GM12878 (cell line): ENCODE measurements at regions not wholly inside any gene's neighbourhood (a gene's known extent, or its start where the extent isn't known, plus 50 kb on each side); places are given as distances from the start of the nearest gene placed in this dataset.
A peak's percentile ranks its signal among the peaks of the same experiment; 100 is the strongest.

ENCODE experiments used
- ATAC-seq: fragments of 200-7000 bp; cut with Tn5 transposase; 3 replicates; pipeline ENCODE4 v1.9.1; 2020; ENCODE audit warnings: mild to moderate bottlenecking, moderate library complexity
- BruUV-seq: library from RNA; stranded (reverse); fragments of 400-500 nt; replicated peaks from 2 replicates; lab custom pipeline; 2021; lab: Mats Ljungman, UMichigan
- CTCF ChIA-PET: fragments of 300-600 bp; sonication (Branson Sonifier 250); formaldehyde crosslinking; extraction: SDS; loops from one replicate; lab custom pipeline; 2021; ENCODE audit warnings: inconsistent platforms; lab: Yijun Ruan, JAX
- POLR2A ChIA-PET: fragments of 350-600 bp; formaldehyde crosslinking; extraction: SDS; loops from one replicate; lab custom pipeline; 2021; ENCODE audit warnings: inconsistent platforms; lab: Charles Lee
- RAD21 ChIA-PET: fragments of 300-600 bp; sonication (Branson Sonifier 250); formaldehyde crosslinking; loops from one replicate; lab custom pipeline; 2023; ENCODE audit warnings: antibody characterized with exemption; ENCODE audit not compliant: unreplicated experiment; lab: Charles Lee
- SMC1A ChIA-PET: fragments of 300-600 bp; sonication (Branson Sonifier 250); formaldehyde crosslinking; loops from one replicate; lab custom pipeline; 2023; ENCODE audit not compliant: unreplicated experiment, uncharacterized antibody; lab: Charles Lee
- DNase-seq: peaks from one replicate; pipeline ENCODE4 v3.0.0-alpha.2; 2011; ENCODE audit warnings: low read depth, low spot score
- FAIRE-seq: peaks from 3 replicates; lab custom pipeline; 2011; peaks lifted over from hg19 to GRCh38; lab: Jason Lieb, UNC
- H2AFZ ChIP-seq: 2 replicates; pipeline ENCODE4 v1.6.0; 2011; ENCODE audit warnings: low read depth, low read length, control low read depth; ENCODE audit not compliant: control insufficient read depth
- H3K27ac ChIP-seq: 2 replicates; pipeline ENCODE4 v1.5.1; 2011; ENCODE audit warnings: control low read depth; ENCODE audit not compliant: control insufficient read depth, insufficient read depth
- H3K27me3 ChIP-seq, 2 experiments: replicated peaks in 1 of 2; 2 replicates each; pipeline versions ENCODE4 v1.6.0 to v1.6.1; 2011; ENCODE audit warnings: low read length in 1 of 2; ENCODE audit not compliant: control insufficient read depth in 2 of 2, insufficient read depth in 2 of 2
- H3K36me3 ChIP-seq, 2 experiments: 2 replicates each; pipeline ENCODE4 v1.5.1; 2011; ENCODE audit warnings: low read length in 1 of 2; ENCODE audit not compliant: control insufficient read depth in 2 of 2, insufficient read depth in 2 of 2
- H3K4me1 ChIP-seq: 2 replicates; pipeline ENCODE4 v1.6.1; 2011; ENCODE audit warnings: mild to moderate bottlenecking, low read length, moderate library complexity, mixed read lengths; ENCODE audit not compliant: control insufficient read depth, insufficient read depth
- H3K4me2 ChIP-seq: 2 replicates; pipeline ENCODE4 v1.6.0; 2011; ENCODE audit warnings: control low read depth; ENCODE audit not compliant: control insufficient read depth, insufficient read depth
- H3K4me3 ChIP-seq: fragments of 200-600 bp; sonication (generic); 2 replicates; pipeline ENCODE4 v1.5.1; 2016
- H3K79me2 ChIP-seq: 2 replicates; pipeline ENCODE4 v1.6.0; 2011; ENCODE audit warnings: low read length; ENCODE audit not compliant: control insufficient read depth, insufficient read depth
- H3K9ac ChIP-seq: 2 replicates; pipeline ENCODE4 v1.8.0; 2011; ENCODE audit warnings: low read length, control low read depth, mixed read lengths; ENCODE audit not compliant: control insufficient read depth, insufficient read depth
- H3K9me3 ChIP-seq: replicated peaks from 3 replicates; pipeline ENCODE4 v1.5.1; 2011; ENCODE audit warnings: mild to moderate bottlenecking, low read length; ENCODE audit not compliant: control insufficient read depth, insufficient read depth
- H4K20me1 ChIP-seq: 2 replicates; pipeline ENCODE4 v1.6.0; 2011; ENCODE audit not compliant: control insufficient read depth, insufficient read depth
- DPF2 ChIP-seq: fragments of 450-650 bp; IDR thresholded peaks from 2 replicates; pipeline ENCODE4 v1.6.1; 2017; ENCODE audit warnings: mild to moderate bottlenecking
- E4F1 ChIP-seq: fragments of 450-650 bp; IDR thresholded peaks from 2 replicates; pipeline ENCODE4 v1.6.1; 2018; ENCODE audit warnings: borderline replicate concordance, mild to moderate bottlenecking; ENCODE audit not compliant: partially characterized antibody
- EED ChIP-seq: sonication (generic); IDR thresholded peaks from 2 replicates; pipeline ENCODE4 v1.6.1; 2016; ENCODE audit warnings: antibody characterized with exemption, low read depth
- EP300 ChIP-seq, 2 experiments: fragments of 150-350 bp in 1 of 2; IDR thresholded peaks; 2 replicates each; pipeline ENCODE4 v1.6.1; 2011 to 2012; ENCODE audit warnings: low read depth in 2 of 2, low read length in 2 of 2, borderline replicate concordance in 1 of 2, improper control_type of control experiment in 1 of 2, inconsistent platforms in 1 of 2; ENCODE audit not compliant: control insufficient read depth in 1 of 2
- GABPA ChIP-seq: IDR thresholded peaks from 2 replicates; pipeline ENCODE4 v1.6.1; 2014; ENCODE audit warnings: antibody characterized with exemption, low read depth, mild to moderate bottlenecking, inconsistent platforms
- IKZF2 ChIP-seq, 2 experiments: fragments of 450-650 bp; IDR thresholded peaks; 2 replicates each; pipeline ENCODE4 v1.6.1; 2017; ENCODE audit warnings: mild to moderate bottlenecking in 2 of 2, moderate library complexity in 2 of 2
- IRF4 ChIP-seq: IDR thresholded peaks from 2 replicates; pipeline ENCODE4 v1.6.1; 2011; ENCODE audit warnings: low read depth, low read length
- LARP7 ChIP-seq: fragments of 450-650 bp; IDR thresholded peaks from 2 replicates; pipeline ENCODE4 v1.6.1; 2017; ENCODE audit warnings: mild to moderate bottlenecking
- NBN ChIP-seq: fragments of 450-650 bp; IDR thresholded peaks from 2 replicates; pipeline ENCODE4 v1.6.1; 2016
- NR2C1 ChIP-seq: fragments of 450-650 bp; IDR thresholded peaks from 2 replicates; pipeline ENCODE4 v1.6.1; 2017; ENCODE audit warnings: antibody characterized with exemption, mild to moderate bottlenecking, moderate library complexity
- POLR2AphosphoS2 ChIP-seq: IDR thresholded peaks from 2 replicates; pipeline ENCODE4 v1.6.1; 2011; ENCODE audit warnings: low read depth, mild to moderate bottlenecking, low read length, improper control_type of control experiment, moderate library complexity
- POU2F2 ChIP-seq: IDR thresholded peaks from 3 replicates; pipeline ENCODE4 v1.6.1; 2011; ENCODE audit warnings: low read depth, mild to moderate bottlenecking, low read length, borderline replicate concordance
- RELA ChIP-seq: fragments of 450-650 bp; IDR thresholded peaks from 2 replicates; pipeline ENCODE4 v1.8.0; 2014; ENCODE audit warnings: borderline replicate concordance; ENCODE audit not compliant: partially characterized antibody
- SMC3 ChIP-seq: IDR thresholded peaks from 2 replicates; pipeline ENCODE4 v1.6.1; 2011; ENCODE audit warnings: low read length, improper control_type of control experiment, borderline replicate concordance
- SPI1 ChIP-seq: IDR thresholded peaks from 2 replicates; pipeline ENCODE4 v1.6.1; 2011; ENCODE audit warnings: low read depth, mild to moderate bottlenecking, low read length, moderate library complexity, borderline replicate concordance; ENCODE audit not compliant: insufficient read depth
- STAT1 ChIP-seq: fragments of 450-650 bp; conservative IDR thresholded peaks from 2 replicates; pipeline ENCODE4 v1.6.1; 2014; ENCODE audit warnings: antibody characterized with exemption, mild to moderate bottlenecking
- STAT3 ChIP-seq: IDR thresholded peaks from 2 replicates; pipeline ENCODE4 v1.6.1; 2011; ENCODE audit warnings: low read depth, low read length, improper control_type of control experiment
- SUPT20H ChIP-seq: IDR thresholded peaks from 2 replicates; pipeline ENCODE4 v1.6.1; 2011; ENCODE audit warnings: low read depth, mild to moderate bottlenecking, low read length, moderate library complexity, borderline replicate concordance; ENCODE audit not compliant: control insufficient read depth
- TCF3 ChIP-seq: IDR thresholded peaks from 2 replicates; pipeline ENCODE4 v1.6.1; 2012; ENCODE audit warnings: low read depth, mild to moderate bottlenecking, low read length, borderline replicate concordance; ENCODE audit not compliant: insufficient read depth
- TCF7 ChIP-seq: IDR thresholded peaks from 2 replicates; pipeline ENCODE4 v1.6.1; 2014; ENCODE audit warnings: antibody characterized with exemption, borderline replicate concordance
- WGBS: methylation state at CpG from one replicate; pipeline ENCODE4 v1.1.6; 2016; ENCODE audit warnings: low lambda C conversion rate; ENCODE audit not compliant: insufficient replicate concordance, insufficient coverage; ENCODE audit errors: missing lambda C conversion rate; 5-methylcytosine and 5-hydroxymethylcytosine counted together
- in situ Hi-C: fragments of 300-500 bp; cut with MboI; formaldehyde crosslinking; loops from 9 replicates; pipeline ENCODE4 v1.14.3; 2018; ENCODE audit warnings: mixed read lengths
- intact Hi-C: fragments of 100-400 bp; cut with micrococcal nuclease; formaldehyde crosslinking; loops from one replicate; pipeline ENCODE4 v1.14.2; 2022; ENCODE audit not compliant: unreplicated experiment
- TF ChIP-seq, protein P1 (sequence below): IDR thresholded peaks from 2 replicates; pipeline ENCODE4 v1.6.1; 2011; ENCODE audit warnings: low read depth, low read length, improper control_type of control experiment, borderline replicate concordance

DNA sequence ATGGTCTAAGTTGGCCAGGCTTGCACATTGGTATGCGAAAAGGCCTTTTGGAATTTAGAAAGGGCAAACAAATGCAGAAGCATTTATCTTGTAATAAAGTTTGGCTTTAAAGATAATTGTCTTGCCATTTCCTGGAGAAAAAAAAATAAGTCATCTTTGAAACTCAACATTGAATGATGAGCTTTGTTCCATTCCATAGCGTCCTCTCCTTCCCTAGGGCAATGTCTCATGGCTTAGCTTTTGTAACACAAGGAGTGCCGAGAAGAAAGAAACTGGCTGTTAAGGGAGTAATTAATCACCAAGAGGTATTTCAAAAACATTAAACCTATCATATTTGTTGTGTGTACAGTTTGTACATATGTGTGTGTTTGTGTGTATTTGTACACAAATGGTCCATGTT lies 372.3 kb downstream of the NPIPA8 start (continued):
- TF ChIP-seq STAT1, result no peak
- TF ChIP-seq NBN, result no peak
- no peak for TF ChIP-seq LARP7
- no peak for TF ChIP-seq STAT3
- TF ChIP-seq, all 136 proteins: peak for 0

DNA sequence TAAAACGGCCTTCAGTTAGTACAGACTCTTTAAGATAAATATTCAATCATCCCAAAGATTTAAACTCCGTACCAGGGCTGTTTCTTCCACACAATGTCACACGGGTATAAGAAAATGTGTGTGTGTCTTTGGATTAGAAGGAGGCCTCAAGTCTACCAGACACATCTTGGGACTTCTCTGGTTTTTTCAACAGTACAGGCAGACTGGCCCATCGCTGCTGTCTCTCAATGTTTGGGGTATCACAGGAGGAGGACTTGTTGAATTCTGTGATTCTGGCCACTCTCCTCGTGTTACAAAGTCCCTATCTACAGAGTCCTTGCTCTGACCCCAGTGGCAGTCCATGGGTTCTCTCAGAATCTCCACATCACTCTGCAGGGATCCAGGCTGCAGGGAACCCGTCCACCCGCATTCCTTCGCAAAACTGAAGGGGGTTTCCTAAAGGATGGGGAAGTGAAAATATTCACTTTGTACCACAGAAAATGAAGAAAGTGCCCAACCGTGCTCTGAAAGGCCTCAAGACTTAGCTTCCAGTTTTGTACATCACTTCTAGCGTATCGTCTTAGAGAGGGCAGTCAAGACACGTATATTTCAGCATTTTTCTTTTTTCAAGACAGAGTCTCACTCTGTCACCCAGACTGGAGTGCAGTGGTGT lies 373.2 kb downstream of the NPIPA8 start:
- ChIA-PET CTCF (interaction anchor here (1.0 to 1.2 kb wide), 2 partner anchors 19 to 21 kb away, joined by 4 to 5 read pairs; no protein-coding TSS in a partner anchor), POLR2A (no interaction called here), SMC1A (no interaction called here), RAD21 (interaction anchor here (1.3 kb wide), 1 partner anchor 23 kb away, joined by 3 read pairs; no protein-coding TSS in a partner anchor)
- H4K20me1 ChIP-seq, result no peaks in the 10 kb centered on the region
- WGBS, result 7% methylated on average over 12 of the region's 12 CpGs
- no peaks in the 10 kb centered on the region for H3K27me3 ChIP-seq
- H3K27ac ChIP-seq, result peak overlapping the region; percentile 71
- peak overlapping the region; percentile 46 for H3K4me2 ChIP-seq
- no peaks in the 10 kb centered on the region for H3K36me3 ChIP-seq
- peak; percentile 91 for ATAC-seq
- in situ Hi-C loops (no loop called here), intact Hi-C loops (no loop called here)
- H3K79me2 ChIP-seq, result no peaks in the 10 kb centered on the region
- no peak overlapping the region for H3K9ac ChIP-seq
- FAIRE-seq, result peak; percentile 52
- H2AFZ ChIP-seq, result peak overlapping the region; percentile 43
- no TSS peak for BruUV-seq
- no peaks in the 10 kb centered on the region; the same call in 1 of the 3 replicates for H3K9me3 ChIP-seq
- H3K4me3 ChIP-seq, result no peak overlapping the region
- peaks cover 17% of the 10 kb centered on the region for H3K4me1 ChIP-seq
- peak; percentile 66 for DNase-seq
- TF ChIP-seq NR2C1 (no peak), POU2F2 (no peak), SUPT20H (no peak), TCF7 (no peak), POLR2AphosphoS2 (no peak), SPI1 (peak; percentile 97), SMC3 (no peak), RELA (peak; percentile 67), IRF4 (peak; percentile 49; the same call in 1 of the 2 replicates), EED (peak; percentile 63; the same call in 1 of the 2 replicates), GABPA (no peak), DPF2 (peak; percentile 62), E4F1 (no peak), IKZF2 (IDR thresholded peaks at IDR 0.05) (peak; percentile 39 to 68; a peak in 3 of 4 replicates), EP300 (IDR thresholded peaks at IDR 0.05; ENCODE audit: borderline replicate concordance in 1 of 2, control insufficient read depth in 1 of 2, low read depth in 2 of 2, low read length in 2 of 2) (peak in 1 of 2 experiments; percentile 48; a peak in 1 of 4 replicates), TCF3 (no peak)
- TF ChIP-seq, protein P1, sequence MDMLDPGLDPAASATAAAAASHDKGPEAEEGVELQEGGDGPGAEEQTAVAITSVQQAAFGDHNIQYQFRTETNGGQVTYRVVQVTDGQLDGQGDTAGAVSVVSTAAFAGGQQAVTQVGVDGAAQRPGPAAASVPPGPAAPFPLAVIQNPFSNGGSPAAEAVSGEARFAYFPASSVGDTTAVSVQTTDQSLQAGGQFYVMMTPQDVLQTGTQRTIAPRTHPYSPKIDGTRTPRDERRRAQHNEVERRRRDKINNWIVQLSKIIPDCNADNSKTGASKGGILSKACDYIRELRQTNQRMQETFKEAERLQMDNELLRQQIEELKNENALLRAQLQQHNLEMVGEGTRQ, result no peak
